GM23338 (cell line): ENCODE measurements at regions not wholly inside any gene's neighbourhood (a gene's known extent, or its start where the extent isn't known, plus 50 kb on each side); places are given as distances from the start of the nearest gene placed in this dataset.

Experiments
- CREB1 ChIP-seq: fragments of 250-450 bp; sonication (Bioruptor Pico); IDR thresholded peaks from 2 replicates; pipeline ENCODE4 v1.5.0; 2020; ENCODE audit warnings: low read depth, mild to moderate bottlenecking, moderate library complexity
- CTCF ChIP-seq, 2 experiments: fragments of 200-600 bp in 1 of 2; sonication (generic) in 1 of 2; conservative IDR thresholded peaks; 2 replicates each; pipeline versions ENCODE4 v1.5.1 to v1.6.1; 2016 to 2017; ENCODE audit warnings: antibody characterized with exemption in 2 of 2, low read depth in 2 of 2, mild to moderate bottlenecking in 2 of 2, moderate library complexity in 1 of 2
- ETS1 ChIP-seq: IDR thresholded peaks from 2 replicates; pipeline ENCODE4 v1.6.1; 2016; ENCODE audit warnings: antibody characterized with exemption
- EZH2 ChIP-seq: fragments of 200-600 bp; sonication (generic); IDR thresholded peaks from one replicate; pipeline ENCODE4 v1.8.0; 2017; ENCODE audit warnings: antibody characterized with exemption, mild to moderate bottlenecking, low read depth; ENCODE audit not compliant: unreplicated experiment
- EZH2phosphoT487 ChIP-seq: fragments of 200-600 bp; sonication (generic); IDR thresholded peaks from one replicate; pipeline ENCODE4 v1.8.1; 2018; ENCODE audit warnings: antibody characterized with exemption; ENCODE audit not compliant: unreplicated experiment
- NANOG ChIP-seq: IDR thresholded peaks from 2 replicates; pipeline ENCODE4 v1.6.1; 2016; ENCODE audit warnings: antibody characterized with exemption, borderline replicate concordance
- POLR2AphosphoS5 ChIP-seq: IDR thresholded peaks from 2 replicates; pipeline ENCODE4 v1.6.1; 2016; ENCODE audit warnings: antibody characterized with exemption, low read depth
- REST ChIP-seq: IDR thresholded peaks from one replicate; pipeline ENCODE4 v1.6.1; 2018; ENCODE audit warnings: antibody characterized with exemption; ENCODE audit not compliant: unreplicated experiment
- ZNF114 ChIP-seq: fragments of 250-450 bp; sonication (Bioruptor Pico); IDR thresholded peaks from 2 replicates; pipeline ENCODE4 v1.5.0; 2020; ENCODE audit warnings: mild to moderate bottlenecking, moderate library complexity
- ZNF462 ChIP-seq: fragments of 250-450 bp; sonication (Bioruptor Pico); IDR thresholded peaks from 2 replicates; pipeline ENCODE4 v1.5.0; 2020; ENCODE audit warnings: mild to moderate bottlenecking, moderate library complexity

- TF ChIP-seq CTCF (conservative IDR thresholded peaks at IDR 0.05; ENCODE audit: low read depth in 2 of 2) (no peak), ETS1 (no peak), EZH2 (no peak), POLR2AphosphoS5 (no peak), EZH2phosphoT487 (no peak), ZNF462 (CRISPR knock-in tag) (no peak), REST (no peak), NANOG (no peak), CREB1 (no peak), ZNF114 (CRISPR knock-in tag) (no peak)
Measured at GRCh38 chr1:14135070-14135469, 435.1 kb downstream of the PRDM2 start.
